ENCODE measurements at regions not wholly inside any gene's neighbourhood (a gene's known extent, or its start where the extent isn't known, plus 50 kb on each side); places are given as distances from the start of the nearest gene placed in this dataset.

- Mint-ChIP-seq H3K36me3 (ENCODE audit: insufficient read depth in 2 of 2) (no peaks in the 10 kb centered on the region), H3K9me3 (no peaks in the 10 kb centered on the region), H3K27ac (no peak overlapping the region), H3K4me1 (ENCODE audit: low read depth) (peaks cover 17% of the 10 kb centered on the region), H3K27me3 (ENCODE audit: low read depth) (peaks cover 18% of the 10 kb centered on the region), H3K4me3 (no peak overlapping the region)
- DNase-seq (no peak), ATAC-seq (replicated peaks in 1 of 2) (no peak)
These were observed 169.8 kb upstream of the DUSP10 start for GRCh38 chr1:221911714-221912113.

GRCh38 chr1:221910222-221910621, 168.3 kb upstream of the DUSP10 start:
- H3K4me3 Mint-ChIP-seq, result no peak overlapping the region
- no peak for DNase-seq
- no peak for ATAC-seq (replicated peaks in 1 of 2)
- no peak overlapping the region for H3K27ac Mint-ChIP-seq
- peaks cover 28% of the 10 kb centered on the region for H3K27me3 Mint-ChIP-seq (ENCODE audit: low read depth)
- no peaks in the 10 kb centered on the region for H3K9me3 Mint-ChIP-seq
- H3K36me3 Mint-ChIP-seq (ENCODE audit: insufficient read depth in 2 of 2), result no peaks in the 10 kb centered on the region
- H3K4me1 Mint-ChIP-seq (ENCODE audit: low read depth), result peaks cover 17% of the 10 kb centered on the region

GRCh38 chr1:221908573-221908972, 166.7 kb upstream of the DUSP10 start:
- Mint-ChIP-seq H3K36me3 (ENCODE audit: insufficient read depth in 2 of 2) (no peaks in the 10 kb centered on the region), H3K4me3 (no peak overlapping the region), H3K27ac (no peak overlapping the region), H3K4me1 (ENCODE audit: low read depth) (peaks cover 17% of the 10 kb centered on the region), H3K9me3 (no peaks in the 10 kb centered on the region), H3K27me3 (ENCODE audit: low read depth) (peaks cover 27% of the 10 kb centered on the region)
- DNase-seq (no peak), ATAC-seq (replicated peaks in 1 of 2) (no peak)

DNA sequence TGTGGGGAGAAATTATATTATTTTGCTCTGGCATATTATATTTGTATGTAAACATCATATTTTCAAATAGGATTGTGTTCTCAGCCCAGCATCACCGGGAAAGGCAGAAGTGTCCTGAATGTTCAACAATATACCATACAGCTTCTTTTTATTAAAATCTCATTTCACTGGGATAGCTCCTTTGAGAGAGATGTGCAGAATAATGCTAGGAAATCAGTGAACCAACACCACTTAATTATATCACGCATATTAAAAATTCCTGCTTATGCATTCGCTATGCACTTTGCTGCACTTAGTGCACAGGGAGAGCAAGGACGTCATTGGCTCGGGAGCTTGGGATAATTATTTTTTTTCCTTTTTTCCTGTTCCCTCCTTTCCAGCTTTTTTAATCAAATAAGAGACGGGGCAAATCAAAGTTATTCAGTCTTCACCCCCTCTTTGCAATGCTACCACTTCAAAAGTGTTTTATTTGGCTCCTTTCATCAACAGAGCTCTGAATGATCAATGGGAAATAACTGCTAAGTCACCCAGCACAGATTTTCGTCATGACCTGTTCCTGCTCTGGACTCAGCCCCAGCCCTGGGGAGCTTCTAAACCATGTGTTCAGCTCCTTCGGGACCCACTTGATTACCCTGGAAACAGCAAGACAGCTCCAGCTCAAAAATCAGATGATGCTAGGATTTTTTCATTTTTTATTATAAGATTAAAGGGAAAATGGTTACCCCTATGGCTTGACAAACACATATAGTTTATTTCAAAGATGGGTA, 165.5 kb upstream of the DUSP10 start:
- Mint-ChIP-seq H3K36me3 (ENCODE audit: insufficient read depth in 2 of 2) (no peaks in the 10 kb centered on the region), H3K4me1 (ENCODE audit: low read depth) (peaks cover 15% of the 10 kb centered on the region), H3K27me3 (ENCODE audit: low read depth) (peaks cover 27% of the 10 kb centered on the region), H3K4me3 (no peak overlapping the region), H3K9me3 (no peaks in the 10 kb centered on the region), H3K27ac (no peak overlapping the region)
- ATAC-seq (replicated peaks in 1 of 2), result no peak
- no peak for DNase-seq

DNA sequence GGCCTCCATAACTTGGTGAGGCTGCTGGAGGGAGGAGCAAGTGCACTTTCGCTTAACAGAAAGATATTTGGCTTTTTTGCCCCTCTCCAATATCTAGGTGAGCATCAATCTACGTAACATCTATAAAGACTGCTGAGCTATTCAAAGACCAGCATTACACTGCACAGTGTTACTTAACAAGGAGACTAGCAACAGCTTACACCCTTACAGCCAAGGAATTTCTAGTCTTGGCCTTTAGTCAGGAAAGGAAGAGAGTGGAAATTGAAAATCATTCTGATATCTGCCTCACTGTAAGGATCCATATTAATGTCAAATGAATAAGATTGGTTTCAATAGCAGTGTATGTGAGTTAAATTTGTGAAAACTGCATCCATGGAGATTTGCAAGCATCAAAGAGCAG, 163.9 kb upstream of the DUSP10 start:
- Mint-ChIP-seq H3K4me3 (no peak overlapping the region), H3K27ac (no peak overlapping the region), H3K36me3 (ENCODE audit: insufficient read depth in 2 of 2) (no peaks in the 10 kb centered on the region), H3K9me3 (no peaks in the 10 kb centered on the region), H3K27me3 (ENCODE audit: low read depth) (peaks cover 21% of the 10 kb centered on the region), H3K4me1 (ENCODE audit: low read depth) (no peaks in the 10 kb centered on the region)
- ATAC-seq (replicated peaks in 1 of 2) (no peak), DNase-seq (no peak)

DNA sequence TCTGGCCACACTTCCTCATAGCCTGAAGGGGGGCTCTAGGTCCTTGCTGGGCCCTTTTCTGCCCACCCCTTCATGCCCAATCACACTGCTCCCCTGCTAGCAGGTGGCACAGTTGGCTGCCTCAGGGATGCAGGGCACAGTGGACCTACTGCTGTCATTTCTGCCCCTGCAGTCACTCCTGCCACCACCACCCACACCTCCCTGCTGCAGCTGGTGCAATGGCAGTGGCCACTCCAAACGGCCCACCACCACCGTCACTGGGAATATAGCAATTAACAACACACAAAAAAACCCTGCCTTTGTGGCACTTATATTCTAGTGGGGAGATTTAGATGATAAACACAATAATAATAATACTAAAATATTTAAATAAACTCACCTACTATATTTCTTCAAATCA, 162.4 kb upstream of the DUSP10 start:
- H3K4me1 Mint-ChIP-seq (ENCODE audit: low read depth), result no peaks in the 10 kb centered on the region
- no peaks in the 10 kb centered on the region for H3K36me3 Mint-ChIP-seq (ENCODE audit: insufficient read depth in 2 of 2)
- no peaks in the 10 kb centered on the region for H3K9me3 Mint-ChIP-seq
- H3K27ac Mint-ChIP-seq, result no peak overlapping the region
- no peak for DNase-seq
- no peak overlapping the region for H3K4me3 Mint-ChIP-seq
- no peak for ATAC-seq (replicated peaks in 1 of 2)
- peaks cover 19% of the 10 kb centered on the region for H3K27me3 Mint-ChIP-seq (ENCODE audit: low read depth)

- H3K4me1 Mint-ChIP-seq (ENCODE audit: low read depth), result no peaks in the 10 kb centered on the region
- DNase-seq (no peak), ATAC-seq (replicated peaks in 1 of 2) (no peak)
- H3K36me3 Mint-ChIP-seq (ENCODE audit: insufficient read depth in 2 of 2), result no peaks in the 10 kb centered on the region
- no peak overlapping the region for H3K4me3 Mint-ChIP-seq
- no peak overlapping the region for H3K27ac Mint-ChIP-seq
- peaks cover 14% of the 10 kb centered on the region for H3K27me3 Mint-ChIP-seq (ENCODE audit: low read depth)
- no peaks in the 10 kb centered on the region for H3K9me3 Mint-ChIP-seq
These were observed 161.7 kb upstream of the DUSP10 start for GRCh38 chr1:221903594-221903993.

- Mint-ChIP-seq H3K4me1 (ENCODE audit: low read depth) (no peaks in the 10 kb centered on the region), H3K4me3 (no peak overlapping the region), H3K27ac (no peak overlapping the region), H3K9me3 (no peaks in the 10 kb centered on the region), H3K27me3 (ENCODE audit: low read depth) (peaks cover 14% of the 10 kb centered on the region), H3K36me3 (ENCODE audit: insufficient read depth in 2 of 2) (no peaks in the 10 kb centered on the region)
- no peak for DNase-seq
- no peak for ATAC-seq (replicated peaks in 1 of 2)
These were observed 161.1 kb upstream of the DUSP10 start for GRCh38 chr1:221902961-221903360.

- Mint-ChIP-seq H3K4me1 (ENCODE audit: low read depth) (no peaks in the 10 kb centered on the region), H3K36me3 (ENCODE audit: insufficient read depth in 2 of 2) (no peaks in the 10 kb centered on the region), H3K27ac (no peak overlapping the region), H3K9me3 (no peaks in the 10 kb centered on the region), H3K4me3 (no peak overlapping the region), H3K27me3 (ENCODE audit: low read depth) (peaks cover 8% of the 10 kb centered on the region)
- ATAC-seq (replicated peaks in 1 of 2), result no peak
- DNase-seq, result no peak
These were observed 158.8 kb upstream of the DUSP10 start for GRCh38 chr1:221900678-221901077.

GRCh38 chr1:221897321-221897721, 155.4 kb upstream of the DUSP10 start:
- ATAC-seq (replicated peaks in 1 of 2) (no peak), DNase-seq (no peak)
- Mint-ChIP-seq H3K4me3 (no peak overlapping the region), H3K36me3 (ENCODE audit: insufficient read depth in 2 of 2) (peaks cover 0 to 1% of the 10 kb centered on the region in 2 donors), H3K9me3 (no peaks in the 10 kb centered on the region), H3K27ac (no peak overlapping the region), H3K27me3 (ENCODE audit: low read depth) (no peaks in the 10 kb centered on the region), H3K4me1 (ENCODE audit: low read depth) (no peaks in the 10 kb centered on the region)

DNA sequence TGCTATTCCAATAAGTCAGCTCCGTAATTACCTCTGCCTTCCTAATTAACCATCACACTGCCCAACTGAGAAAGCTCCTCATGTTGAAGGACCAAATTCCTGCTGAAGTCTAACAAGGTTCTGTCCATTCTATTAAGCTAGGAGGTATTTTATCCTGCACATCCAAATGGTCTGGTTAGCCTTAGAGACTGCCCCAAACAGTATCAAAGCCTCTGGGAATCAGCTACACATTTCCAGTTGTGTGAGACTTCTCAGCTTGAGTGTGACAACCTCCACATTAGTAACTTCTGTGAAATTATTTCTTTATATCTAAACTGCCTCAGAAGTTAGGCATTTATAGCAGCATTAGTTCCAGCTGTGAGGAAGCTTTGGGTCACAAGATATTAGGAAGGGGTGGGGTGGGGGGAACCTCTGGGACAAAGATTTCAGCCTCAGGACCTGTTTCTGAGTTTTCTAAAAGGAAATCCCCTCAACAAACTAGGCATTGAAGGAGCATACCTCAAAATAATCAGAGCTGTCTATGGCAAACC, 150.5 kb upstream of the DUSP10 start:
- Mint-ChIP-seq H3K27me3 (ENCODE audit: low read depth) (peaks cover 18% of the 10 kb centered on the region), H3K27ac (no peak overlapping the region), H3K9me3 (no peaks in the 10 kb centered on the region), H3K4me3 (no peak overlapping the region), H3K4me1 (ENCODE audit: low read depth) (peaks cover 9% of the 10 kb centered on the region), H3K36me3 (ENCODE audit: insufficient read depth in 2 of 2) (peaks cover 0 to 1% of the 10 kb centered on the region in 2 donors)
- DNase-seq, result no peak
- no peak for ATAC-seq (replicated peaks in 1 of 2)

DNA sequence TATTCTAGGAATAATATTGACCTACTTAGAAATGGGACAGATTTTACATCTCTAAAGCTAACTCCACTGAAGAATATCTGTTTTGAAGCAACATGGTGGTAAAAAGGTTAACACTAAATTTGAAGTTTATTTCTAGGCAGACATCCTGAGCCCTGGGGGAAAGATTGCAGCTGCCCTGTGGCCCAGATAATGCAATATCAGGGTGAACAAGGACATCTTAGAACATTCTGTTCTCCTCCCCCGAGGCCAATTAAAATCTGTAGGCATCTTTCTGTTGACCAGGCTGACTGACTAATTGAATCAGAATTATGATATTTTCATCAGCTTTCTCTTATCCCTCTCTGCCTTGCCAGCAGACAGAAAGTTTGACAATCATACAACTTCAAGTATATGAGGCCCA, 149.8 kb upstream of the DUSP10 start:
- ATAC-seq (replicated peaks in 1 of 2), result no peak

GRCh38 chr1:221888801-221889200, 146.9 kb upstream of the DUSP10 start:
- no peaks in the 10 kb centered on the region for H3K36me3 Mint-ChIP-seq (ENCODE audit: insufficient read depth in 2 of 2)
- H3K9me3 Mint-ChIP-seq, result no peaks in the 10 kb centered on the region

More for the DNA sequence above, 149.8 kb upstream of the DUSP10 start:
- Mint-ChIP-seq H3K4me1 (ENCODE audit: low read depth) (peaks cover 9% of the 10 kb centered on the region), H3K4me3 (no peak overlapping the region), H3K27me3 (ENCODE audit: low read depth) (peaks cover 25% of the 10 kb centered on the region), H3K36me3 (ENCODE audit: insufficient read depth in 2 of 2) (peaks cover 0 to 1% of the 10 kb centered on the region in 2 donors), H3K9me3 (no peaks in the 10 kb centered on the region), H3K27ac (no peak overlapping the region)
- no peak for DNase-seq

GRCh38 chr1:221888218-221888617, 146.3 kb upstream of the DUSP10 start:
- H3K27ac Mint-ChIP-seq, result no peak overlapping the region
- DNase-seq (no peak), ATAC-seq (replicated peaks in 1 of 2) (no peak)
- no peaks in the 10 kb centered on the region for H3K36me3 Mint-ChIP-seq (ENCODE audit: insufficient read depth in 2 of 2)
- H3K27me3 Mint-ChIP-seq (ENCODE audit: low read depth), result peaks cover 37% of the 10 kb centered on the region
- H3K4me1 Mint-ChIP-seq (ENCODE audit: low read depth), result peaks cover 9% of the 10 kb centered on the region
- no peak overlapping the region for H3K4me3 Mint-ChIP-seq
- H3K9me3 Mint-ChIP-seq, result no peaks in the 10 kb centered on the region

More at GRCh38 chr1:221888801-221889200, 146.9 kb upstream of the DUSP10 start:
- ATAC-seq (replicated peaks in 1 of 2) (no peak), DNase-seq (no peak)
- Mint-ChIP-seq H3K27me3 (ENCODE audit: low read depth) (peaks cover 37% of the 10 kb centered on the region), H3K27ac (no peak overlapping the region), H3K4me3 (no peak overlapping the region), H3K4me1 (ENCODE audit: low read depth) (peaks cover 9% of the 10 kb centered on the region)

Measured in activated T-cell treated with anti-CD3 and anti-CD28 coated beads, Interleukin-2, amount 50 U/mL, for 72 hours (primary cell).